Neuronal stem cell (in vitro differentiated cells): ENCODE measurements at regions not wholly inside any gene's neighbourhood (a gene's known extent, or its start where the extent isn't known, plus 50 kb on each side); places are given as distances from the start of the nearest gene placed in this dataset.

Source experiments
- DNase-seq: peaks from one replicate; pipeline ENCODE4 v3.0.0-alpha.2; 2013; ENCODE audit warnings: low spot score
- H2AFZ ChIP-seq: one replicate; pipeline ENCODE4 v1.6.1; 2013; ENCODE audit warnings: mild to moderate bottlenecking, low read length, inconsistent platforms
- H2AK5ac ChIP-seq: 2 replicates; pipeline ENCODE4 v1.6.1; 2013; ENCODE audit warnings: low read depth, mild to moderate bottlenecking, inconsistent platforms, low read length, moderate library complexity, mixed read lengths
- H2BK120ac ChIP-seq: 2 replicates; pipeline ENCODE4 v1.6.1; 2013; ENCODE audit warnings: low read depth, mild to moderate bottlenecking, inconsistent platforms, low read length, moderate library complexity, mixed read lengths
- H2BK12ac ChIP-seq: one replicate; pipeline ENCODE4 v1.6.1; 2013; ENCODE audit warnings: low read length, inconsistent platforms
- H2BK15ac ChIP-seq: 2 replicates; pipeline ENCODE4 v1.6.1; 2013; ENCODE audit warnings: mild to moderate bottlenecking, low read length, inconsistent platforms, mixed read lengths
- H2BK5ac ChIP-seq: one replicate; pipeline ENCODE4 v1.6.1; 2013; ENCODE audit warnings: inconsistent platforms, mild to moderate bottlenecking, low read length, moderate library complexity
- H3K14ac ChIP-seq: one replicate; pipeline ENCODE4 v1.6.1; 2013; ENCODE audit warnings: low read length, inconsistent platforms
- H3K18ac ChIP-seq: 2 replicates; pipeline ENCODE4 v1.6.1; 2013; ENCODE audit warnings: low read length, inconsistent platforms
- H3K23ac ChIP-seq: 2 replicates; pipeline ENCODE4 v1.6.1; 2013; ENCODE audit warnings: low read depth, mild to moderate bottlenecking, mixed read lengths, low read length, inconsistent platforms; ENCODE audit not compliant: poor library complexity
- H3K27ac ChIP-seq: replicated peaks from 3 replicates; pipeline ENCODE4 v1.5.1; 2013; ENCODE audit warnings: low read length, inconsistent platforms
- H3K27me3 ChIP-seq, 3 experiments: 2 replicates each; pipeline ENCODE4 v1.6.1; 2013; ENCODE audit warnings: low read length in 3 of 3, mild to moderate bottlenecking in 2 of 3, inconsistent platforms in 1 of 3, low read depth in 1 of 3, mixed read lengths in 1 of 3, moderate library complexity in 1 of 3; ENCODE audit not compliant: control insufficient read depth in 3 of 3, insufficient read depth in 3 of 3
- H3K36me3 ChIP-seq, 2 donors: replicated peaks in 1 of 2; 2 replicates each; pipeline ENCODE4 v1.6.1; 2013; ENCODE audit warnings: low read length in 2 of 2; ENCODE audit not compliant: control insufficient read depth in 2 of 2, insufficient read depth in 2 of 2
- H3K4ac ChIP-seq: 2 replicates; pipeline ENCODE4 v1.6.1; 2013; ENCODE audit warnings: inconsistent platforms, mild to moderate bottlenecking, low read length, moderate library complexity
- H3K4me1 ChIP-seq, 2 donors: 1 replicate in 1 of 2; 2 replicates in 1 of 2; pipeline ENCODE4 v1.6.1; 2013; ENCODE audit warnings: low read length in 2 of 2, low read depth in 1 of 2; ENCODE audit not compliant: control insufficient read depth in 2 of 2, insufficient read depth in 1 of 2
- H3K4me2 ChIP-seq: one replicate; pipeline ENCODE4 v1.6.1; 2013; ENCODE audit warnings: mild to moderate bottlenecking, low read length, inconsistent platforms; ENCODE audit not compliant: insufficient read depth, poor library complexity, severe bottlenecking
- H3K4me3 ChIP-seq, 2 donors: 2 replicates each; pipeline ENCODE4 v1.5.1; 2013; ENCODE audit warnings: low read length in 2 of 2, mild to moderate bottlenecking in 2 of 2, inconsistent platforms in 1 of 2, moderate library complexity in 1 of 2
- H3K79me1 ChIP-seq: one replicate; pipeline ENCODE4 v1.6.1; 2013; ENCODE audit warnings: low read depth, mild to moderate bottlenecking, inconsistent platforms, low read length, moderate library complexity
- H3K9ac ChIP-seq: one replicate; pipeline ENCODE4 v1.6.1; 2013; ENCODE audit warnings: mild to moderate bottlenecking, low read depth, low read length, inconsistent platforms; ENCODE audit not compliant: poor library complexity
- H3K9me3 ChIP-seq, 2 donors: replicated peaks in 1 of 2; 2 replicates each; pipeline versions ENCODE3 to v1.6.1; 2013; ENCODE audit warnings: low read length in 2 of 2, mild to moderate bottlenecking in 2 of 2, inconsistent platforms in 1 of 2, low read depth in 1 of 2, mixed read lengths in 1 of 2, moderate library complexity in 1 of 2; ENCODE audit not compliant: control insufficient read depth in 2 of 2, insufficient read depth in 1 of 2
- H4K8ac ChIP-seq: one replicate; pipeline ENCODE4 v1.6.1; 2013; ENCODE audit warnings: low read depth, mild to moderate bottlenecking, inconsistent platforms, low read length, moderate library complexity
- H4K91ac ChIP-seq: one replicate; pipeline ENCODE4 v1.6.1; 2013; ENCODE audit warnings: low read length, low read depth, mild to moderate bottlenecking, inconsistent platforms; ENCODE audit not compliant: poor library complexity
- WGBS, 2 donors: extraction: QIAGEN DNeasy Blood & Tissue Kit; methylation state at CpG; one replicate each; pipeline ENCODE4 v1.1.7; 2013; ENCODE audit warnings: missing lambda C conversion rate in 2 of 2, mixed read lengths in 1 of 2; ENCODE audit not compliant: insufficient read length in 2 of 2, insufficient replicate concordance in 1 of 2; ENCODE audit errors: extremely low coverage in 2 of 2; 5-methylcytosine and 5-hydroxymethylcytosine counted together

GRCh38 chr9:90964101-90965020 is 162.7 kb downstream of the SYK start:
- H3K27ac ChIP-seq, result no peak overlapping the region
- DNase-seq, result no peak

GRCh38 chr9:90965226-90966030 is 163.8 kb downstream of the SYK start:
- Histone ChIP-seq H3K4ac (no peak overlapping the region), H4K91ac (no peak overlapping the region), H3K4me3 (no peak overlapping the region), H2AK5ac (peak overlapping the region; percentile 56), H2BK15ac (peak overlapping the region; percentile 2), H3K14ac (peak overlapping the region; percentile 41), H2BK5ac (no peak overlapping the region), H2BK12ac (no peak overlapping the region), H3K9me3 (no peaks in the 10 kb centered on the region), H3K18ac (peak overlapping the region; percentile 72), H3K4me2 (no peak overlapping the region), H3K27me3 (no peaks in the 10 kb centered on the region), H3K79me1 (no peaks in the 10 kb centered on the region), H4K8ac (no peak overlapping the region), H3K27ac (no peak overlapping the region), H2AFZ (no peak overlapping the region), H3K23ac (no peak overlapping the region), H3K9ac (no peak overlapping the region), H2BK120ac (no peak overlapping the region), H3K36me3 (no peaks in the 10 kb centered on the region), H3K4me1 (peaks cover 0 to 7% of the 10 kb centered on the region in 2 donors)
- no peak for DNase-seq
- no CpG with 5 or more reads among the region's 12 CpGs for WGBS, 2 donors

More at GRCh38 chr9:90964101-90965020, 162.7 kb downstream of the SYK start:
- no peak overlapping the region for H2BK120ac ChIP-seq
- no CpG with 5 or more reads among the region's 26 CpGs for WGBS, 2 donors
- H3K27me3 ChIP-seq, result no peaks in the 10 kb centered on the region
- peak overlapping the region; percentile 72 for H3K18ac ChIP-seq
- no peak overlapping the region for H3K23ac ChIP-seq
- H2BK5ac ChIP-seq, result no peak overlapping the region
- H2AFZ ChIP-seq, result no peak overlapping the region
- no peak overlapping the region for H3K9ac ChIP-seq
- peaks cover 0 to 7% of the 10 kb centered on the region in 2 donors for H3K4me1 ChIP-seq
- H3K9me3 ChIP-seq, result no peaks in the 10 kb centered on the region
- H3K36me3 ChIP-seq, result no peaks in the 10 kb centered on the region
- H2AK5ac ChIP-seq, result peak overlapping the region; percentile 56
- H2BK15ac ChIP-seq, result no peak overlapping the region
- H2BK12ac ChIP-seq, result no peak overlapping the region
- peak overlapping the region; percentile 2 for H3K14ac ChIP-seq
- H3K4me3 ChIP-seq, result no peak overlapping the region
- no peak overlapping the region for H3K4ac ChIP-seq
- H4K8ac ChIP-seq, result no peak overlapping the region
- H3K4me2 ChIP-seq, result no peak overlapping the region
- no peak overlapping the region for H4K91ac ChIP-seq
- H3K79me1 ChIP-seq, result no peaks in the 10 kb centered on the region

- Histone ChIP-seq H4K8ac (no peak overlapping the region), H2BK15ac (no peak overlapping the region), H3K36me3 (no peaks in the 10 kb centered on the region), H2BK5ac (no peak overlapping the region), H2BK12ac (no peak overlapping the region), H3K9ac (no peak overlapping the region), H2AK5ac (no peak overlapping the region), H3K23ac (no peak overlapping the region), H3K14ac (no peak overlapping the region), H3K4me1 (peaks cover 0 to 9% of the 10 kb centered on the region in 2 donors), H3K4me2 (no peak overlapping the region), H3K4ac (no peak overlapping the region), H4K91ac (no peak overlapping the region), H3K4me3 (no peak overlapping the region), H2BK120ac (no peak overlapping the region), H3K18ac (no peak overlapping the region), H3K79me1 (no peaks in the 10 kb centered on the region), H2AFZ (no peak overlapping the region), H3K27ac (no peak overlapping the region), H3K27me3 (no peaks in the 10 kb centered on the region), H3K9me3 (no peaks in the 10 kb centered on the region)
- no peak for DNase-seq
- WGBS, 2 donors, result no CpG with 5 or more reads among the region's 2 CpGs
Measured at GRCh38 chr9:90966031-90966290, 164.3 kb downstream of the SYK start.
